SK-N-SH treated with all-trans-retinoic acid at 6 μM for 48 hours (cell line): ENCODE measurements at regions not wholly inside any gene's neighbourhood (a gene's known extent, or its start where the extent isn't known, plus 50 kb on each side); places are given as distances from the start of the nearest gene placed in this dataset.

Source experiments
- ATAC-seq: fragments of 200-7000 bp; cut with Tn5 transposase; 3 replicates; pipeline ENCODE4 v1.9.1; 2020; ENCODE audit warnings: mild to moderate bottlenecking, moderate library complexity
- ARNTL ChIP-seq: fragments of 450-650 bp; formaldehyde crosslinking; IDR thresholded peaks from 2 replicates; pipeline ENCODE4 v1.5.0; 2020; ENCODE audit warnings: low read depth, mild to moderate bottlenecking, moderate library complexity, borderline replicate concordance
- CSDC2 ChIP-seq: fragments of 250-450 bp; sonication (Bioruptor Pico); IDR thresholded peaks from 2 replicates; pipeline ENCODE4 v1.5.0; 2020; ENCODE audit warnings: mild to moderate bottlenecking, moderate library complexity
- CSRNP3 ChIP-seq: fragments of 250-450 bp; sonication (Bioruptor Pico); IDR thresholded peaks from 2 replicates; pipeline ENCODE4 v1.5.1; 2021; ENCODE audit warnings: mild to moderate bottlenecking, moderate library complexity
- ESRRG ChIP-seq: fragments of 250-450 bp; sonication (Bioruptor Pico); IDR thresholded peaks from 2 replicates; pipeline ENCODE4 v1.6.1; 2021; ENCODE audit warnings: mild to moderate bottlenecking
- GLIS3 ChIP-seq: fragments of 250-450 bp; sonication (Bioruptor Pico); IDR thresholded peaks from 2 replicates; pipeline ENCODE4 v1.5.0; 2020; ENCODE audit warnings: mild to moderate bottlenecking, moderate library complexity
- OSR1 ChIP-seq: fragments of 250-450 bp; sonication (Bioruptor Pico); IDR thresholded peaks from 2 replicates; pipeline ENCODE4 v1.8.0; 2022; ENCODE audit warnings: moderate library complexity, mild to moderate bottlenecking, inconsistent platforms
- PATZ1 ChIP-seq: fragments of 250-450 bp; sonication (Bioruptor Pico); IDR thresholded peaks from 2 replicates; pipeline ENCODE4 v1.8.0; 2020; ENCODE audit warnings: mild to moderate bottlenecking, moderate library complexity, borderline replicate concordance
- POU6F1 ChIP-seq: fragments of 250-450 bp; sonication (Bioruptor Pico); IDR thresholded peaks from 2 replicates; pipeline ENCODE4 v1.8.0; 2021; ENCODE audit warnings: low read depth, mild to moderate bottlenecking, moderate library complexity, borderline replicate concordance
- PPARA ChIP-seq: fragments of 250-450 bp; sonication (Bioruptor Pico); IDR thresholded peaks from 2 replicates; pipeline ENCODE4 v1.5.0; 2020; ENCODE audit warnings: mild to moderate bottlenecking, borderline replicate concordance
- RARB ChIP-seq: fragments of 250-450 bp; sonication (Bioruptor Pico); IDR thresholded peaks from 2 replicates; pipeline ENCODE4 v1.8.0; 2021; ENCODE audit warnings: mild to moderate bottlenecking, moderate library complexity
- SNAI2 ChIP-seq: fragments of 250-450 bp; sonication (Bioruptor Pico); IDR thresholded peaks from 2 replicates; pipeline ENCODE4 v1.5.0; 2020; ENCODE audit warnings: mild to moderate bottlenecking, moderate library complexity
- ZFP3 ChIP-seq: fragments of 250-450 bp; sonication (Bioruptor Pico); IDR thresholded peaks from 2 replicates; pipeline ENCODE4 v1.5.0; 2020; ENCODE audit warnings: mild to moderate bottlenecking, moderate library complexity
- ZNF70 ChIP-seq: fragments of 450-650 bp; formaldehyde crosslinking; IDR thresholded peaks from 2 replicates; pipeline ENCODE4 v1.5.0; 2020; ENCODE audit warnings: mild to moderate bottlenecking, moderate library complexity
- TF ChIP-seq, protein P1 (sequence below): fragments of 250-450 bp; sonication (Bioruptor Pico); IDR thresholded peaks from 2 replicates; pipeline ENCODE4 v1.5.1; 2020; ENCODE audit warnings: low read depth, mild to moderate bottlenecking, moderate library complexity

- TF ChIP-seq CSRNP3 (CRISPR knock-in tag) = no peak
- TF ChIP-seq ARNTL = no peak
These were observed 884.9 kb upstream of the PCDH10 start (continued) for GRCh38 chr4:132264176-132264575.

GRCh38 chr4:132266374-132266773 is 882.7 kb upstream of the PCDH10 start:
- no peak for ATAC-seq
- TF ChIP-seq, protein P1, sequence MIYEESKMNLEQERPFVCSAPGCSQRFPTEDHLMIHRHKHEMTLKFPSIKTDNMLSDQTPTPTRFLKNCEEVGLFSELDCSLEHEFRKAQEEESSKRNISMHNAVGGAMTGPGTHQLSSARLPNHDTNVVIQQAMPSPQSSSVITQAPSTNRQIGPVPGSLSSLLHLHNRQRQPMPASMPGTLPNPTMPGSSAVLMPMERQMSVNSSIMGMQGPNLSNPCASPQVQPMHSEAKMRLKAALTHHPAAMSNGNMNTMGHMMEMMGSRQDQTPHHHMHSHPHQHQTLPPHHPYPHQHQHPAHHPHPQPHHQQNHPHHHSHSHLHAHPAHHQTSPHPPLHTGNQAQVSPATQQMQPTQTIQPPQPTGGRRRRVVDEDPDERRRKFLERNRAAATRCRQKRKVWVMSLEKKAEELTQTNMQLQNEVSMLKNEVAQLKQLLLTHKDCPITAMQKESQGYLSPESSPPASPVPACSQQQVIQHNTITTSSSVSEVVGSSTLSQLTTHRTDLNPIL (CRISPR knock-in tag) = no peak
- TF ChIP-seq ARNTL = no peak
- TF ChIP-seq OSR1 (CRISPR knock-in tag) = no peak
- no peak for TF ChIP-seq ESRRG (CRISPR knock-in tag)
- no peak for TF ChIP-seq PATZ1
- no peak for TF ChIP-seq PPARA
- TF ChIP-seq ZNF70 (CRISPR knock-in tag) = no peak
- TF ChIP-seq CSRNP3 (CRISPR knock-in tag) = no peak
- no peak for TF ChIP-seq CSDC2

- TF ChIP-seq ARNTL = no peak
- TF ChIP-seq POU6F1 (CRISPR knock-in tag) = no peak
- no peak for TF ChIP-seq CSRNP3 (CRISPR knock-in tag)
- no peak for TF ChIP-seq ZFP3 (CRISPR knock-in tag)
- no peak for TF ChIP-seq PATZ1
- no peak for TF ChIP-seq RARB (CRISPR knock-in tag)
- TF ChIP-seq SNAI2 = no peak
- TF ChIP-seq ESRRG (CRISPR knock-in tag) = no peak
- TF ChIP-seq, all 23 proteins: peak for 0
- ATAC-seq = no peak
These were observed 881.8 kb upstream of the PCDH10 start for GRCh38 chr4:132267321-132267720.

DNA sequence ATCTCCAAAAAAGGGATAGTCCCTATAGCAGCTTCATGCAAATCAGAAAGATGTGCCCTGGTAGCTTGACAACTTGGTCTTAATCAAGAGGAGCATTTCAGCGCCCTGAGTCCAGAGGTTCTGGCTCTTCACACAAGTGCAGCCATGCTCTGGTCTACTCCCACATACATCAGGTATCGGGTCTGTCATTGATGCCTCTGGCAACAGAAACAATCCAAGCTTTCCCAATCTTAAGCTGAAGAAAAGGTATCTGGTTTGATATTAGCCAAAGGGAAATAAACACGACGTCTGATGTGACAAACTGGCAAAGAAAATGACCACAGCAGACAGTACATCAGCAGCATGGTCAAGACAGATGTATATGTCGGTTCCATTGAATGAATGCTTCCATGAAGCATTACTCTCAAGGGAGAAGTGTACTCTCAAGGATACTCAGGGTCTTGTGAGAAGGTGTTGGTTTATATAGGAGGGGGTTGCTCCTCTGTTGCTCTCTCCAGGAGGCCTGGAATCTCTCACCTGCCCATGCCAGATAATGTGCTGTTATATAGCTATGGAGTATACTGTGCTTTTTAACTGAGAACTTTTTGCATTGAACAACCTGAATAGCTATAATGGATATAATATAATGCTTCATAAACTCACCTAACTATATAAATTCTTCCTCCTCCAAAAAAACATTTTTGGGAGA is 879.6 kb upstream of the PCDH10 start:
- ATAC-seq = no peak
- TF ChIP-seq GLIS3 (CRISPR knock-in tag) = no peak
- TF ChIP-seq SNAI2 = no peak
- TF ChIP-seq ZFP3 (CRISPR knock-in tag) = no peak
